ENCODE measurements at regions not wholly inside any gene's neighbourhood (a gene's known extent, or its start where the extent isn't known, plus 50 kb on each side); places are given as distances from the start of the nearest gene placed in this dataset.

GRCh38 chr12:92008345-92008744 lies 137.3 kb downstream of the BTG1 start:
- Histone ChIP-seq H3K27me3 (ENCODE audit: control insufficient read depth, insufficient read depth, low read length) (no peaks in the 10 kb centered on the region), H3K9ac (ENCODE audit: low read depth, low read length) (no peak overlapping the region), H3K9me3 (ENCODE audit: control insufficient read depth, insufficient read depth, low read length) (no peaks in the 10 kb centered on the region), H3K36me3 (ENCODE audit: control insufficient read depth, insufficient read depth, low read length) (no peaks in the 10 kb centered on the region), H3K4me3 (ENCODE audit: low read depth, low read length) (no peak overlapping the region), H3K4me1 (ENCODE audit: control insufficient read depth, insufficient read depth, low read length) (no peaks in the 10 kb centered on the region)

DNA sequence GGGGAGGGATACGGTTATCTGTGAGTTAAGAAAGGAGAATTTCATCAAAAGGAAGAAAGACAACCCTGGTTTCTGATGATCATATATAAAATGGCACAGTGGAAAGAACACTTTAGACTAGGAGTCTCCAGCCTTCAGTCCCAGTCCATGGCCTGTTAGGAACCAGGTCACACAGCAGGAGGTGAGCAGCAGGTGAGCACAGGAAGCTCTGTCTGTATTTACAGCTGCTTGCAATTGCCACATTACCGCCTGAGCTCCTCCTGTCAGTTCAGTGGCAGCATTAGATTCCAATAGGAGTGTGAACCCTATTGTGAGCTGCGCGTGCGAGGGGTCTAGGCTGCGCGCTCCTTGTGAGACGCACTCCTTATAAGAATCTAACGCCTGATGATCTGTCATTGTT lies 137.9 kb downstream of the BTG1 start:
- Histone ChIP-seq H3K9ac (ENCODE audit: low read depth, low read length) (no peak overlapping the region), H3K4me1 (ENCODE audit: control insufficient read depth, insufficient read depth, low read length) (no peaks in the 10 kb centered on the region), H3K4me3 (ENCODE audit: low read depth, low read length) (no peak overlapping the region), H3K27me3 (ENCODE audit: control insufficient read depth, insufficient read depth, low read length) (no peaks in the 10 kb centered on the region), H3K36me3 (ENCODE audit: control insufficient read depth, insufficient read depth, low read length) (no peaks in the 10 kb centered on the region), H3K9me3 (ENCODE audit: control insufficient read depth, insufficient read depth, low read length) (no peaks in the 10 kb centered on the region)

DNA sequence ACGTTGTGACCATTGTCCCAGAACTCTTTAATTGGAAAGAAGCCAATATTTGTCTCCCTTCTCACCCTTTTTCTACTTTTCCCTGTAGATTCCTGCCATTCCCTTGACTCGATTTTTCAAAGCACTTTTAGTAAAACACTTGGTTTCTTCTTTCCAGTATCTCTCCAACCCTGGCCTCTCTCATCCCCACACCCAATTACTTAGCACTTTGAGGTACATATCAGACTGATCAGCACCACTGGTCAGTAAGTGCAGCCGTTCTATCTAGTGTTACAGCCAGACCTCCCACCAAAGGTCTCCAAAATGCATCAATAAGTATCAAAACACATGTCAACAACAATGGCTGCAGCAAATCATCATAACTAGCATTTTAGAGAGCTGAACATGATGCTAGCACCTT lies 141.9 kb downstream of the BTG1 start:
- H3K9me3 ChIP-seq (ENCODE audit: control insufficient read depth, insufficient read depth, low read length): no peaks in the 10 kb centered on the region
- H3K4me3 ChIP-seq (ENCODE audit: low read depth, low read length): no peak overlapping the region
- H3K36me3 ChIP-seq (ENCODE audit: control insufficient read depth, insufficient read depth, low read length): no peaks in the 10 kb centered on the region
- H3K27me3 ChIP-seq (ENCODE audit: control insufficient read depth, insufficient read depth, low read length): no peaks in the 10 kb centered on the region
- no peaks in the 10 kb centered on the region for H3K4me1 ChIP-seq (ENCODE audit: control insufficient read depth, insufficient read depth, low read length)
- no peak overlapping the region for H3K9ac ChIP-seq (ENCODE audit: low read depth, low read length)

DNA sequence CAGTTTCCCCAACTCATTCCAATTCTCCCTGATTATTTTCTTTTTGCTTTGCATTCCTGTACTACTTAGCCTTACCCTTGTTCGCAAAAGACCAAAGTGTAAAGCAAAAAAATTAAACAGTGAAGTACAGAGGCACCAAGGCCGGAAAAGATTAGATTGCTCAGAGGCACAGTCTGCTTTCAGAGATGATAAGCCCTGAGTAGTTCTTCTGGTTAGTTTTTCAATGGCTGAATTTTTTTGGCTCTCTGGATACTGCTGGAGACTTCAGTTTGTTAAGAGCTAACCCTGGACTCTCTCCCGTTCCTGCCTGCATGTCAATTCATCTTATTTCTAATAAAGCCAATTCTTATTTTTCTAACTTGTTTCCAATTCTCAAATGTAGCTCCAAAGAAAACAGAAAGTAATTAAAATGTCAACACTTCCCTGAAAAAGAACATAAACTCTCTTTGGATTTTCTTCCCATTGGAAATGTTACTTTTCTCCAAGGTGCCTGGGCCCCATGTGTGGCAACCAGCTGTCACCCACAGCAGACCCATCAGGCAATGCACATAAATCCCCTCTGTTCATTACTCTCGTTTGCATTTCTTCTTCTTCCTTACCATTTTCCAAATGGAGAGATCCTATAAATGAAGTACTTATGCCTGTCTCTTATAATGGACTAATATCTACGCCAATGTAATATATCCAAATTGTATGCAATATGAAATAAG lies 142.8 kb downstream of the BTG1 start:
- H3K9me3 ChIP-seq (ENCODE audit: control insufficient read depth, insufficient read depth, low read length): no peaks in the 10 kb centered on the region
- no peak overlapping the region for H3K4me3 ChIP-seq (ENCODE audit: low read depth, low read length)
- H3K9ac ChIP-seq (ENCODE audit: low read depth, low read length): no peak overlapping the region
- H3K27me3 ChIP-seq (ENCODE audit: control insufficient read depth, insufficient read depth, low read length): no peaks in the 10 kb centered on the region
- H3K4me1 ChIP-seq (ENCODE audit: control insufficient read depth, insufficient read depth, low read length): no peaks in the 10 kb centered on the region
- no peaks in the 10 kb centered on the region for H3K36me3 ChIP-seq (ENCODE audit: control insufficient read depth, insufficient read depth, low read length)

GRCh38 chr12:92002195-92002649 lies 143.4 kb downstream of the BTG1 start:
- H3K27me3 ChIP-seq (ENCODE audit: control insufficient read depth, insufficient read depth, low read length): no peaks in the 10 kb centered on the region
- H3K4me1 ChIP-seq (ENCODE audit: control insufficient read depth, insufficient read depth, low read length): no peaks in the 10 kb centered on the region
- H3K4me3 ChIP-seq (ENCODE audit: low read depth, low read length): no peak overlapping the region
- no peak overlapping the region for H3K9ac ChIP-seq (ENCODE audit: low read depth, low read length)
- H3K9me3 ChIP-seq (ENCODE audit: control insufficient read depth, insufficient read depth, low read length): no peaks in the 10 kb centered on the region
- no peaks in the 10 kb centered on the region for H3K36me3 ChIP-seq (ENCODE audit: control insufficient read depth, insufficient read depth, low read length)

GRCh38 chr12:92000597-92000996 lies 145.0 kb downstream of the BTG1 start:
- no peak overlapping the region for H3K4me3 ChIP-seq (ENCODE audit: low read depth, low read length)
- no peaks in the 10 kb centered on the region for H3K36me3 ChIP-seq (ENCODE audit: control insufficient read depth, insufficient read depth, low read length)
- no peaks in the 10 kb centered on the region for H3K4me1 ChIP-seq (ENCODE audit: control insufficient read depth, insufficient read depth, low read length)

DNA sequence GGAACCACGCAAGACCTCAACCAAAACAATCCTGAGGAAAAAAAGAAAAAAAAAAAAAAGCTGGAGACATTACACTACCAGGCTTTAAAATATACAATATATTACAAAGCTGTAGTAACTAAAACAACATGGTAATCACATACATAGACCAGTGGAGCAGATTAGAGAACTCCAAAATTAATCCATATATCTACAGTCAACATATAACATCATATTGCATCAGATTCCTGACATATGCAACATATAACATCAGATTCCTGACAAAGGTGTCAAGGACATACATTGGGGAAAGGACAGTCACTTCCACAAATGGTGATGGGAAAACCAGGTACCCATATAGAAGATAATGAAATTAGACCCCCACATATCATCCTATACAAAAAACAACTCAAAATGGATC lies 145.8 kb downstream of the BTG1 start:
- Histone ChIP-seq H3K4me3 (ENCODE audit: low read depth, low read length) (no peak overlapping the region), H3K36me3 (ENCODE audit: control insufficient read depth, insufficient read depth, low read length) (no peaks in the 10 kb centered on the region), H3K9ac (ENCODE audit: low read depth, low read length) (no peak overlapping the region), H3K4me1 (ENCODE audit: control insufficient read depth, insufficient read depth, low read length) (no peaks in the 10 kb centered on the region), H3K9me3 (ENCODE audit: control insufficient read depth, insufficient read depth, low read length) (no peaks in the 10 kb centered on the region), H3K27me3 (ENCODE audit: control insufficient read depth, insufficient read depth, low read length) (no peaks in the 10 kb centered on the region)

More at GRCh38 chr12:92000597-92000996, 145.0 kb downstream of the BTG1 start:
- H3K9me3 ChIP-seq (ENCODE audit: control insufficient read depth, insufficient read depth, low read length): no peaks in the 10 kb centered on the region
- H3K9ac ChIP-seq (ENCODE audit: low read depth, low read length): no peak overlapping the region
- H3K27me3 ChIP-seq (ENCODE audit: control insufficient read depth, insufficient read depth, low read length): no peaks in the 10 kb centered on the region

GRCh38 chr12:91998316-91998715 lies 147.3 kb downstream of the BTG1 start:
- H3K36me3 ChIP-seq (ENCODE audit: control insufficient read depth, insufficient read depth, low read length): no peaks in the 10 kb centered on the region
- no peaks in the 10 kb centered on the region for H3K9me3 ChIP-seq (ENCODE audit: control insufficient read depth, insufficient read depth, low read length)
- H3K9ac ChIP-seq (ENCODE audit: low read depth, low read length): no peak overlapping the region
- H3K4me1 ChIP-seq (ENCODE audit: control insufficient read depth, insufficient read depth, low read length): no peaks in the 10 kb centered on the region
- H3K27me3 ChIP-seq (ENCODE audit: control insufficient read depth, insufficient read depth, low read length): no peaks in the 10 kb centered on the region
- no peak overlapping the region for H3K4me3 ChIP-seq (ENCODE audit: low read depth, low read length)

DNA sequence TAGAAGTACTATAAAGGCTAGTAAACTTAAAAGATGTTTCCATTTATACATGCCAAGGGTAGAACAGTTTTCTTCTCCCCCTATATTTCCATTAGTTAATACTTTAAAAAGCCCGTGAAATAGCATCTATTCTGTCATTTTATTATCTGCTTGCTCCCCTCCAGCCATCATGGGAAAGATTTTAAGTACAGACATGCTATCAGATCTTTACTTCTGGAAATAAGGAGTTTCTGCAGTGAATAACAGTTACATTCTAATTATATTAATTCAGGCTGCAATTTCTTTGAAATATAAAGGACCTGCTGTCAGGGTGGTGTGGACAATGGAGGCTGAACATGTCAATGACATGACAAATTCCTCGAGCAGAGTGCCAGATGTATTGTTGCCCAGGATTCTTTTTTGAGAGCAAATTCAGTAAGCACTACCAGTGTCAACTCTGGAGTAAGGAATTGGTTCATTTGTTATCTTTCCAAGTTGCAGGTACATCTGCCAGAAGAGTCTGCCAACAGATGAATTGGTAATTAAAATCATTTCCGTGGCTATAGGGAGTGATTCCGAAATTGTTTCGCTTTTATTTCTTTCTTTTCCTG lies 151.3 kb downstream of the BTG1 start:
- H3K4me1 ChIP-seq (ENCODE audit: control insufficient read depth, insufficient read depth, low read length): no peaks in the 10 kb centered on the region

DNA sequence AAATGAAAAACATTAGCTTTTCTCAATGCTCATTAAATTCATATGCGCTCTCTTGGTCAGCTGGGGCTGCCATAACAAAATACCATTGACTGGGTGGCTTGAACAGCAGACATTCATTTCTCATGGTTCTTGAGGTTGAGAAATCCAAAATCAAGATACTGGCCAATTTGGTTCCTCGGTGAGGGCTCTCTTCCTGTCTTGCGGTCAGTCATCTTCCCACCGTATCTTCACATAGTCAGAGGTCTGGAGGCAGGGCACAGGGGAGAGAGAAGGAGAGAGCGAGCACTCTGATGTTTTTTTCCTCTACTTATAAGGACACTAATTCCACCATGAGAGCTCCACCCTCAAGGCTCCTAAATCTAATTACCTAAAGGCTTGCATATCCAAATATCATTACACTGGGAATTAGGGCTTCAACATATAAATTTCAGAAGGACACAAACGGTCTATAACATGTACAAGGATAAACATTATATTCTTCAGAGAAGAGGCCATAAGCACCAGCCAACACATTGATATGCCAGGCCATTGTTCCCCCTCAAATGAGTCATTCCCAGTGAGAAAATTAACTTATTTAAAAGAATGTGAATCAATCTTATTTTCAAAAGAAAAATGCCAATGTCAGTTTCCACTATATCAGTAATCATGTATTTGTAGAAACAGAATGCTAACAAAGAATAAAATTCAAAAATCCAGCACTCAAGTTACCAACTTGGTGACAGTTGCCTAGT lies 152.2 kb downstream of the BTG1 start:
- Histone ChIP-seq H3K27me3 (ENCODE audit: control insufficient read depth, insufficient read depth, low read length) (no peaks in the 10 kb centered on the region), H3K36me3 (ENCODE audit: control insufficient read depth, insufficient read depth, low read length) (no peaks in the 10 kb centered on the region), H3K9ac (ENCODE audit: low read depth, low read length) (no peak overlapping the region), H3K4me3 (ENCODE audit: low read depth, low read length) (no peak overlapping the region), H3K9me3 (ENCODE audit: control insufficient read depth, insufficient read depth, low read length) (no peaks in the 10 kb centered on the region), H3K4me1 (ENCODE audit: control insufficient read depth, insufficient read depth, low read length) (no peaks in the 10 kb centered on the region)

More for the DNA sequence above, 151.3 kb downstream of the BTG1 start:
- no peaks in the 10 kb centered on the region for H3K27me3 ChIP-seq (ENCODE audit: control insufficient read depth, insufficient read depth, low read length)
- H3K9ac ChIP-seq (ENCODE audit: low read depth, low read length): no peak overlapping the region
- H3K4me3 ChIP-seq (ENCODE audit: low read depth, low read length): no peak overlapping the region
- H3K9me3 ChIP-seq (ENCODE audit: control insufficient read depth, insufficient read depth, low read length): no peaks in the 10 kb centered on the region
- no peaks in the 10 kb centered on the region for H3K36me3 ChIP-seq (ENCODE audit: control insufficient read depth, insufficient read depth, low read length)

DNA sequence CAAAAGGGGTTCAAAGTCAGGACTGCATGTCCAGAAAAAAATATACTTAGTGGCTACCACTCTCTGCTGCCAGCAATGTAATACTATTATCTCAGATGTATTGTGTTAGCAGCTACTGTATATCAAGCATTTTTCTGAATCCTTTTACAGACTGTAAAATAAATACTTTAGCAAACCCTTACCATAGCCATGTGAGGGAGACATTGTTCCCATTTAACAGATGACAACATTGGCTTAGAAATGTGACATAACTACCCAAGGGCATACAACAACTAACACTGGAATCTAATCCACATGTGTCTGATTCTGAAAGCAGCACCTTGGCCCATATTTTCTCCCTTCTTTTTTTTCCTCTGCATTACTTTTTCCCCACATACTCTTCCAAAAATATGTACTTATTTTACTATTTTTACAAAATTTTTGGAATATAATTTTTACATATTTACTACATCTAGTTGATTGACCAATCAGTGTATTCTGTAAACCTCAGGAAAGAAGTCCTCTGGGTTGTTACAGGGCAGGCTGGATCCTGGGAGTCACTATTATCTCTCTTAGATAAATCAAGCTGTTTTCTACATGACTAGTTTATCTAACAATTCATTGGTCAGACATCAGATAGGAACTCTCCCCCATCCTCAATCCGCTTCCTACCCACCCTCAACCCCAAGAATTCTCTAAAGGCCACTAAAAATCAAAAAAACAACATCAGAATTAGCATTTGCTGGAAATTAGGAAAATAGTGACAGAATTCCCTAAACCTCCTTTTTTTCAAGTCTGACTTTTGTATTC lies 154.1 kb downstream of the BTG1 start:
- no peak overlapping the region for H3K9ac ChIP-seq (ENCODE audit: low read depth, low read length)
- no peaks in the 10 kb centered on the region for H3K36me3 ChIP-seq (ENCODE audit: control insufficient read depth, insufficient read depth, low read length)
- no peaks in the 10 kb centered on the region for H3K27me3 ChIP-seq (ENCODE audit: control insufficient read depth, insufficient read depth, low read length)
- H3K4me3 ChIP-seq (ENCODE audit: low read depth, low read length): no peak overlapping the region
- H3K4me1 ChIP-seq (ENCODE audit: control insufficient read depth, insufficient read depth, low read length): no peaks in the 10 kb centered on the region
- no peaks in the 10 kb centered on the region for H3K9me3 ChIP-seq (ENCODE audit: control insufficient read depth, insufficient read depth, low read length)

Measured in iPS-15b (cell line).